Adrenal gland (tissue), 9 donors: ENCODE measurements at regions not wholly inside any gene's neighbourhood (a gene's known extent, or its start where the extent isn't known, plus 50 kb on each side); places are given as distances from the start of the nearest gene placed in this dataset.
"Not testable (repeated sequence)": the region's sequence is repeated elsewhere in the genome, so short reads cannot be mapped to it uniquely, and the experiment has no call there.

Experiments
- DNase-seq, 7 donors: peaks; one replicate each; pipeline ENCODE4 v3.0.0-alpha.2; 2019 to 2020
- H3K27ac ChIP-seq, 5 donors: fragments of 200-600 bp; sonication (generic) in 4 of 5; 1 replicate in 3 of 5; 2 replicates in 2 of 5; pipeline versions ENCODE4 v1.5.1 to v1.8.0; 2016 to 2020; ENCODE audit warnings: mild to moderate bottlenecking in 1 of 5
- H3K27me3 ChIP-seq: fragments of 200-600 bp; 2 replicates; pipeline ENCODE4 v1.8.0; 2021
- H3K36me3 ChIP-seq, 2 donors: fragments of 200-600 bp; replicated peaks in 1 of 2; 1 replicate in 1 of 2; 2 replicates in 1 of 2; pipeline versions ENCODE4 v1.5.1 to v1.8.0; 2018 to 2022
- H3K4me1 ChIP-seq, 2 donors: fragments of 200-600 bp; replicated peaks in 1 of 2; 1 replicate in 1 of 2; 2 replicates in 1 of 2; pipeline versions ENCODE4 v1.5.1 to v1.8.0; 2018 to 2021
- H3K4me3 ChIP-seq, 4 donors: fragments of 200-600 bp; sonication (generic) in 3 of 4; one replicate each; pipeline ENCODE4 v1.5.1; 2016 to 2018
- H3K9me3 ChIP-seq, 3 donors: fragments of 200-600 bp; sonication (generic) in 1 of 3; replicated peaks in 1 of 3; 1 replicate in 2 of 3; 2 replicates in 1 of 3; pipeline versions ENCODE4 v1.5.1 to v1.8.0; 2016 to 2021
- POLR2A ChIP-seq, 2 donors: fragments of 450-650 bp; IDR thresholded peaks; one replicate each; pipeline ENCODE4 v1.6.1; 2017; ENCODE audit warnings: antibody characterized with exemption in 2 of 2, mild to moderate bottlenecking in 2 of 2, moderate library complexity in 1 of 2
- WGBS, 4 donors: extraction: QIAGEN DNeasy Blood & Tissue Kit in 2 of 4; methylation state at CpG; one replicate each; pipeline versions ENCODE4 v1.1.5 to v1.1.7; 2013 to 2017; 5-methylcytosine and 5-hydroxymethylcytosine counted together
- intact Hi-C, 2 donors: fragments of 100-400 bp; cut with DNase I; formaldehyde crosslinking; loops; one replicate each; pipeline versions ENCODE4 v1.14.1 to v1.15.0; 2022 to 2023
- TF ChIP-seq, protein P1 (sequence below), 6 experiments: fragments of 450-650 bp in 4 of 6; fragments of 200-600 bp in 2 of 6; sonication (generic) in 1 of 6; IDR thresholded peaks; 1 replicate in 5 of 6; 2 replicates in 1 of 6; pipeline versions ENCODE4 v1.5.1 to v1.8.0; 2016 to 2021; ENCODE audit warnings: antibody characterized with exemption in 6 of 6, mild to moderate bottlenecking in 2 of 6, moderate library complexity in 1 of 6
- donor health status: healthy with polysubstance abuse.
- donor health status: Bipolar disorder and iron deficiency.
- donor health status: DM: yes; HTN: yes; CAD: no.
- donor health status: DM: no; HTN: no; CAD: no.
- donor health status: DM: no; HTN: no; CAD: no.

DNA sequence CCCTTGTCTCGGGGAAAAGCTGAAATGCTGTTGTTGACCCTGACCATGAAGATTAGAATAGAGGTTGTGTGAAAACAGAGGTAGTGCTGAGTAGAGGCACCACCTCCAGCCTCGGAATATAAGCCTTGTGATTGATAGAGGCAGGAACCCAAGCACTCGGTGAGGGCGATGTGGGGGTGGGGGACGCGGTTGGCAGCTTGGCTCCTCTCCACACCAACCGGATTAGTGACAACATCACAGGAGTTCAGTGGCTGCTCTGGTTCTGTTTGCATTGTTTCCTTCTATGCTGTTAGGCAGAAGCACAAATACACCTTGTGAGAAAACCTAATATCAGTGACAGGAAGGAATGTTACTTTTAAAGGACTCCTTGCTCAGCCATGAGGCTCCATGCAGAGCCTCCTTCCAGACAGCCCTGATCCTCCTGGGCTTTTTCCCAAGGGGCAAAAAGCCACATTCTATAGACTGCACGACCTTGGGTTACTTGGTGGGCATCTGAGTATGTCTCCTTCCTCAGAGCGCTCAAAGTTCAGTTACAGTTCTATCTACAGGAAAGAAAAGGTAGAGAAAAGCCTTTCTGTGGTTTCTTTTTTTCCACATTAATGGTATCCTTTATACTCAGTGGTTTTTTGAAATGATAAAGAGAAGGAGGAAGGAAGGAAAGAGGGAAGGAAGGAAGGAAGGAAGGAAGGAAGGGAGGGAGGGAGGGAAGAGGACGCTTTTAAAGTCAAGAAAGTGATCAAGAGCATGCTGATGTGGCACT is 150.4 kb upstream of the NOCT start:
- Histone ChIP-seq H3K9me3 (no peaks in the 10 kb centered on the region), H3K4me3 (no peak overlapping the region), H3K27ac (no peak overlapping the region), H3K36me3 (no peaks in the 10 kb centered on the region), H3K4me1 (no peaks in the 10 kb centered on the region), H3K27me3 (no peaks in the 10 kb centered on the region)
- 39 to 47% (median 45%) methylated on average over 8 to 10 of the region's 10 CpGs for WGBS, 4 donors
- intact Hi-C loops = loop anchor here in 1 of 2 donors (10.0 kb wide), 1 partner anchor 180 kb away; no protein-coding TSS in a partner anchor
- DNase-seq = no peak
- TF ChIP-seq POLR2A (IDR thresholded peaks at IDR 0.05) = no peak
- TF ChIP-seq, protein P1, sequence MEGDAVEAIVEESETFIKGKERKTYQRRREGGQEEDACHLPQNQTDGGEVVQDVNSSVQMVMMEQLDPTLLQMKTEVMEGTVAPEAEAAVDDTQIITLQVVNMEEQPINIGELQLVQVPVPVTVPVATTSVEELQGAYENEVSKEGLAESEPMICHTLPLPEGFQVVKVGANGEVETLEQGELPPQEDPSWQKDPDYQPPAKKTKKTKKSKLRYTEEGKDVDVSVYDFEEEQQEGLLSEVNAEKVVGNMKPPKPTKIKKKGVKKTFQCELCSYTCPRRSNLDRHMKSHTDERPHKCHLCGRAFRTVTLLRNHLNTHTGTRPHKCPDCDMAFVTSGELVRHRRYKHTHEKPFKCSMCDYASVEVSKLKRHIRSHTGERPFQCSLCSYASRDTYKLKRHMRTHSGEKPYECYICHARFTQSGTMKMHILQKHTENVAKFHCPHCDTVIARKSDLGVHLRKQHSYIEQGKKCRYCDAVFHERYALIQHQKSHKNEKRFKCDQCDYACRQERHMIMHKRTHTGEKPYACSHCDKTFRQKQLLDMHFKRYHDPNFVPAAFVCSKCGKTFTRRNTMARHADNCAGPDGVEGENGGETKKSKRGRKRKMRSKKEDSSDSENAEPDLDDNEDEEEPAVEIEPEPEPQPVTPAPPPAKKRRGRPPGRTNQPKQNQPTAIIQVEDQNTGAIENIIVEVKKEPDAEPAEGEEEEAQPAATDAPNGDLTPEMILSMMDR (IDR thresholded peaks at IDR 0.05) = no peak

DNA sequence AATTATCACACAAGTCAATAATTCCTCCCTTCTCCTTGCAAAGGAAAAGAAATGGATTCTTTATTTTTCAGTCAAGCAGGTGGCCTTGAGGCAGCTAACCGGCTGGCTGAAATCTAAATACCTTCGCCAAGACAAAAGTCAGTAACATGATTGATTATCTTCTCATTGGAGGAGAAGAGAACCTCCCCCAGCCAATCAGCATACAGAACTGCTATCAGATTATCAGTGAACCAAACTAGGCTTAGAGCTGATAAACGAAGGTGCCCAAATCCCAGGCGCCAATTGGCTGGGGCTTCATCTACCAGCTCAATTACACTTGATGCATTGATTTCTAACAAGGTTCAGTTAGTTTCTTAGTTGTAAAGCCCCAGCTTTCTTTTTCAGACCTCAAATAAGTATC is 152.4 kb upstream of the NOCT start:
- 40 to 44% (median 42%) methylated on average over 4 of the region's 4 CpGs for WGBS, 4 donors
- intact Hi-C loops = loop anchor here in 1 of 2 donors (10.0 kb wide), 1 partner anchor 178 kb away; no protein-coding TSS in a partner anchor

DNA sequence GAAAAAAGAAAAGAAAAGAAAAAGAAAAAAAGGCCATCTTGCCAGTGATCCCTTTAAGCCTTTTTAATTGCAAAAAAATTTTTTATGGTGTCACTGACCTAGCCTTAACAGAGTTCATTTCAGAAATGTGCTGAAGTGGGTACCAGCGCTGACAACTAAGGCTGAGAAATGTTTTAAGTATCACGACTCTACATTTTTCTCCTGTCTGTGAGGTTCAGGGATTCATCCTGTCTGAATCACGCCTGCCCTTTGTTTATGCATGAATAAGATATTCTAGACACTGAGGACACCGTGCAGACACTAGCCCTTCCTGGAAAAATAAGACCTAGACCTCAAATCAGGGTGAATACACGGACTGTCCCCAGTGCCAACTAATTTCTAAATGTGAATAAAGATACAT is 154.4 kb upstream of the NOCT start:
- intact Hi-C loops = loop anchor here in 1 of 2 donors (10.0 kb wide), 1 partner anchor 176 kb away; no protein-coding TSS in a partner anchor
- Histone ChIP-seq H3K36me3 (no peaks in the 10 kb centered on the region), H3K4me3 (no peak overlapping the region), H3K4me1 (no peaks in the 10 kb centered on the region), H3K27ac (no peak overlapping the region), H3K27me3 (no peaks in the 10 kb centered on the region), H3K9me3 (no peaks in the 10 kb centered on the region)
- TF ChIP-seq, protein P1 (IDR thresholded peaks at IDR 0.05) = no peak
- TF ChIP-seq POLR2A (IDR thresholded peaks at IDR 0.05) = no peak
- no peak for DNase-seq
- 71 to 82% (median 74%) methylated on average over 5 of the region's 5 CpGs for WGBS, 4 donors

More for the DNA sequence above, 152.4 kb upstream of the NOCT start:
- TF ChIP-seq POLR2A (IDR thresholded peaks at IDR 0.05) = no peak
- TF ChIP-seq, protein P1 (IDR thresholded peaks at IDR 0.05) = no peak
- H3K27ac ChIP-seq = no peak overlapping the region
- H3K9me3 ChIP-seq = no peaks in the 10 kb centered on the region
- H3K4me3 ChIP-seq = no peak overlapping the region
- no peaks in the 10 kb centered on the region for H3K4me1 ChIP-seq
- DNase-seq = peak in 2 of 7 donors; percentile 9 to 15
- H3K27me3 ChIP-seq = no peaks in the 10 kb centered on the region
- H3K36me3 ChIP-seq = no peaks in the 10 kb centered on the region

DNA sequence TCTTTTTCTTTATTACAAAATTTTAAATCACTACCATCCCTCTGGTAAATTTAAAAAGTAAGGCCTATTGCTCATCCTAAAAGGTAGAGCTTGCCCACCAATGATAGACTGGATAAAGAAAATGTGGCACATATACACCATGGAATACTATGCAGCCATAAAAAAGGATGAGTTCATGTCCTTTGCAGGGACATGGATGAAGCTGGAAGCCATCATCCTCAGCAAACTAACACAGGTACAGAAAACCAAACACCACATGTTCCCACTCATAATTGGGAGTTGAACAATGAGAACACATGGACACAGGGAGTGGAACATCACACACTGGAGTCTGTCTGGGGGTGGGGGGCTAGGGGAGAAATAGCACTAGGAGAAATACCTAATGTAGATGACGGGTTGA is 155.2 kb upstream of the NOCT start:
- H3K27ac ChIP-seq, H3K27me3 ChIP-seq, H3K36me3 ChIP-seq, H3K4me3 ChIP-seq, H3K4me1 ChIP-seq, H3K9me3 ChIP-seq, DNase-seq: not testable (repeated sequence)
- intact Hi-C loops = loop anchor here in 1 of 2 donors (10.0 kb wide), 1 partner anchor 176 kb away; no protein-coding TSS in a partner anchor
- WGBS, 4 donors = 91 to 94% (median 93%) methylated on average over 1 of the region's 1 CpG

DNA sequence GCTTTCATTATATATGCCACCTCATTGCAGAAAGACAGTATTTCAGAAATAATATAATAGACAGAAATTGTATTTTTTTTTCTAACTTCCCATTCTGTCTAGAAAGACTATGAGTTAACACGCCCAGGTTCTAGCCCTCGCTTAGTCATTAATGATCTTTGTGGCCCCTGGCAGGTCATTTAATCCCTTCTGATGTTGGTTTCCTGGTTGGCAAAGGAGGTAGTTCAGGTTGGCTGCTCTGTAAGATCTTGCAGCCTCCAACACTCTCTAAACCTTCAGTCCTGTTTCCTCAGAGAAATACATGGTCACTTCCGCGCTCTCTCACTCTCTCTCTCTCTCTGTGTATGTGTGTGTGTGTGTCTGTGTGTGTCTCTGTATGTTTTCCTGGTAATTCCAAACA is 156.3 kb upstream of the NOCT start:
- intact Hi-C loops = no loop called here
- WGBS, 4 donors = 86 to 93% (median 92%) methylated on average over 4 of the region's 4 CpGs

More for the DNA sequence above, 156.3 kb upstream of the NOCT start:
- Histone ChIP-seq H3K27ac (no peak overlapping the region), H3K4me3 (no peak overlapping the region), H3K36me3 (no peaks in the 10 kb centered on the region), H3K4me1 (no peaks in the 10 kb centered on the region), H3K9me3 (no peaks in the 10 kb centered on the region), H3K27me3 (no peaks in the 10 kb centered on the region)
- DNase-seq = no peak
- TF ChIP-seq, protein P1 (IDR thresholded peaks at IDR 0.05) = no peak
